ENCODE measurements at regions not wholly inside any gene's neighbourhood (a gene's known extent, or its start where the extent isn't known, plus 50 kb on each side); places are given as distances from the start of the nearest gene placed in this dataset.

- no peak for TF ChIP-seq CTCF (IDR thresholded peaks at IDR 0.05)
- no peaks in the 10 kb centered on the region for H3K36me3 Mint-ChIP-seq (ENCODE audit: low read depth)
- ChIA-PET CTCF (no interaction called here), POLR2A (no interaction called here)
- H3K4me3 Mint-ChIP-seq, result no peak overlapping the region
- no peaks in the 10 kb centered on the region for H3K9me3 Mint-ChIP-seq
- ATAC-seq (ENCODE audit: low read depth) (no peak), DNase-seq (no peak)
- no peaks in the 10 kb centered on the region for H3K4me1 Mint-ChIP-seq
- intact Hi-C loops (cut with micrococcal nuclease), result no loop called here
- no peak overlapping the region for H3K27ac Mint-ChIP-seq
- H3K27me3 Mint-ChIP-seq, result no peaks in the 10 kb centered on the region
Observed at GRCh38 chr7:12990440-12990839, 303.0 kb downstream of the ARL4A start.

GRCh38 chr7:12993025-12993424 is 305.6 kb downstream of the ARL4A start:
- H3K27me3 Mint-ChIP-seq, result no peaks in the 10 kb centered on the region
- DNase-seq (no peak), ATAC-seq (ENCODE audit: low read depth) (no peak)
- no peaks in the 10 kb centered on the region for H3K36me3 Mint-ChIP-seq (ENCODE audit: low read depth)
- ChIA-PET POLR2A (no interaction called here), CTCF (no interaction called here)
- H3K27ac Mint-ChIP-seq, result no peak overlapping the region
- intact Hi-C loops (cut with micrococcal nuclease), result no loop called here
- no peaks in the 10 kb centered on the region for H3K4me1 Mint-ChIP-seq
- no peak overlapping the region for H3K4me3 Mint-ChIP-seq
- TF ChIP-seq CTCF (IDR thresholded peaks at IDR 0.05), result no peak
- no peaks in the 10 kb centered on the region for H3K9me3 Mint-ChIP-seq

GRCh38 chr7:12995912-12996469 is 308.6 kb downstream of the ARL4A start:
- ChIA-PET CTCF (no interaction called here), POLR2A (no interaction called here)
- DNase-seq (no peak), ATAC-seq (ENCODE audit: low read depth) (no peak)
- H3K27me3 Mint-ChIP-seq, result no peaks in the 10 kb centered on the region
- H3K9me3 Mint-ChIP-seq, result peaks cover 6% of the 10 kb centered on the region
- intact Hi-C loops (cut with micrococcal nuclease), result no loop called here
- no peaks in the 10 kb centered on the region for H3K4me1 Mint-ChIP-seq
- no peak for TF ChIP-seq CTCF (IDR thresholded peaks at IDR 0.05)
- H3K4me3 Mint-ChIP-seq, result no peak overlapping the region
- H3K36me3 Mint-ChIP-seq (ENCODE audit: low read depth), result no peaks in the 10 kb centered on the region
- H3K27ac Mint-ChIP-seq, result no peak overlapping the region

- ATAC-seq (ENCODE audit: low read depth) (no peak), DNase-seq (no peak)
- H3K27me3 Mint-ChIP-seq, result peaks cover 4% of the 10 kb centered on the region
- ChIA-PET POLR2A (no interaction called here), CTCF (no interaction called here)
- H3K27ac Mint-ChIP-seq, result no peak overlapping the region
- H3K36me3 Mint-ChIP-seq (ENCODE audit: low read depth), result no peaks in the 10 kb centered on the region
- intact Hi-C loops (cut with micrococcal nuclease), result no loop called here
- no peaks in the 10 kb centered on the region for H3K4me1 Mint-ChIP-seq
- H3K9me3 Mint-ChIP-seq, result no peaks in the 10 kb centered on the region
- H3K4me3 Mint-ChIP-seq, result no peak overlapping the region
- no peak for TF ChIP-seq CTCF (IDR thresholded peaks at IDR 0.05)
Observed at GRCh38 chr7:13007331-13007730, 319.9 kb downstream of the ARL4A start.

- Mint-ChIP-seq H3K27me3 (peaks cover 4% of the 10 kb centered on the region), H3K27ac (no peak overlapping the region), H3K4me1 (no peaks in the 10 kb centered on the region), H3K9me3 (no peaks in the 10 kb centered on the region), H3K4me3 (no peak overlapping the region), H3K36me3 (ENCODE audit: low read depth) (no peaks in the 10 kb centered on the region)
- POLR2A ChIA-PET, result no interaction called here
- DNase-seq (no peak), ATAC-seq (ENCODE audit: low read depth) (no peak)
- no peak for TF ChIP-seq CTCF (IDR thresholded peaks at IDR 0.05)
- intact Hi-C loops (cut with micrococcal nuclease), result no loop called here
- CTCF ChIA-PET, result no interaction called here
Observed at GRCh38 chr7:13009517-13009916, 322.1 kb downstream of the ARL4A start.

Measured in activated B cell treated with CpG ODN at 0.5 μM for 24 hours (primary cell).